Stimulated activated CD8-positive, alpha-beta memory T cell treated with anti-CD3 and anti-CD28 coated beads, Interleukin-12 subunit alpha, Interleukin-12 subunit beta, amount 100 ng/mL, for 24 hours (primary cell): ENCODE measurements at regions not wholly inside any gene's neighbourhood (a gene's known extent, or its start where the extent isn't known, plus 50 kb on each side); places are given as distances from the start of the nearest gene placed in this dataset.
"Not testable (repeated sequence)": the region's sequence is repeated elsewhere in the genome, so short reads cannot be mapped to it uniquely, and the experiment has no call there.

Experiments
- DNase-seq: peaks from one replicate; pipeline ENCODE4 v3.0.0-alpha.2; 2020; ENCODE audit errors: extremely low read depth

- DNase-seq = no peak
Measured at GRCh38 chr5:152527358-152528052, 122.4 kb upstream of the NMUR2 start.

- DNase-seq = no peak
Measured at GRCh38 chr5:152529440-152529839, 124.4 kb upstream of the NMUR2 start.

- DNase-seq = no peak
Measured at GRCh38 chr5:152532714-152533113, 127.6 kb upstream of the NMUR2 start.

GRCh38 chr5:152534641-152535040, 129.6 kb upstream of the NMUR2 start:
- no peak for DNase-seq

- DNase-seq = no peak
Measured at GRCh38 chr5:152542741-152543140, 137.7 kb upstream of the NMUR2 start.

GRCh38 chr5:152546493-152546892, 141.4 kb upstream of the NMUR2 start:
- no peak for DNase-seq

GRCh38 chr5:152547202-152547601, 142.1 kb upstream of the NMUR2 start:
- DNase-seq = no peak

- no peak for DNase-seq
Measured at GRCh38 chr5:152549709-152550108, 144.6 kb upstream of the NMUR2 start.

- no peak for DNase-seq
Measured at GRCh38 chr5:152551061-152551460, 146.0 kb upstream of the NMUR2 start.

- DNase-seq = no peak
Measured at GRCh38 chr5:152556784-152557183, 151.7 kb upstream of the NMUR2 start.

- peak; percentile 1 for DNase-seq
Measured at GRCh38 chr5:152560512-152561137, 155.5 kb upstream of the NMUR2 start.

GRCh38 chr5:152568016-152568415, 162.9 kb upstream of the NMUR2 start:
- DNase-seq = no peak

GRCh38 chr5:152572812-152573211, 167.7 kb upstream of the NMUR2 start:
- no peak for DNase-seq

GRCh38 chr5:152584103-152584502, 179.0 kb upstream of the NMUR2 start:
- no peak for DNase-seq

- no peak for DNase-seq
Measured at GRCh38 chr5:152592416-152592815, 187.3 kb upstream of the NMUR2 start.

GRCh38 chr5:152593388-152593787, 188.3 kb upstream of the NMUR2 start:
- no peak for DNase-seq

- no peak for DNase-seq
Measured at GRCh38 chr5:152595405-152595804, 190.3 kb upstream of the NMUR2 start.

GRCh38 chr5:152599096-152599495, 194.0 kb upstream of the NMUR2 start:
- no peak for DNase-seq

- DNase-seq = no peak
Measured at GRCh38 chr5:152601806-152602732, 197.0 kb upstream of the NMUR2 start.

GRCh38 chr5:152606050-152606449, 201.0 kb upstream of the NMUR2 start:
- DNase-seq = not testable (repeated sequence)

- no peak for DNase-seq
Measured at GRCh38 chr5:152606776-152607364, 201.8 kb upstream of the NMUR2 start.
